HG02884 (cell line): ENCODE measurements at regions not wholly inside any gene's neighbourhood (a gene's known extent, or its start where the extent isn't known, plus 50 kb on each side); places are given as distances from the start of the nearest gene placed in this dataset.
"Not testable (repeated sequence)": the region's sequence is repeated elsewhere in the genome, so short reads cannot be mapped to it uniquely, and the experiment has no call there.

Experiments
- ATAC-seq: cut with Tn5 transposase; IDR thresholded peaks from one replicate; pipeline ENCODE4 v1.9.1; 2021; ENCODE audit warnings: mild to moderate bottlenecking, moderate library complexity; ENCODE audit not compliant: unreplicated experiment

DNA sequence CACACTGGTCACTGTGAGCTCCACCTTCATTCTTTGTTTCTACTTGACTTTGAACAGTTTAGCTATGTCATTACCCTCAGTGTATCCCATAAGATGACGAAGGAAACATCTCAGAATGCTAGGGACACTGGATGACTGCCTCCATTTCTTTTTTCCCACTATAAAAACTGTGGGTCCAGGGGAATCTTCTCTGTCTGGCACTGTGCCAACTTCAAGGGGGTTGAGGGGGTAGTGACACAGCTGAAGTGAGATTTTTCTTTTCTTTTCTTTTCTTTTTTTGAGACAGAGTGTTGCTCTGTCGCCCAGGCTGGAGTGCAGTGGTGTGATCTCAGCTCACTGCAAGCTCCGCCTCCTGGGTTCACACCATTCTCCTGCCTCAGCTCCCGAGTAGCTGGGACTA, 302.6 kb upstream of the TARS1 start:
- not testable (repeated sequence) for ATAC-seq

DNA sequence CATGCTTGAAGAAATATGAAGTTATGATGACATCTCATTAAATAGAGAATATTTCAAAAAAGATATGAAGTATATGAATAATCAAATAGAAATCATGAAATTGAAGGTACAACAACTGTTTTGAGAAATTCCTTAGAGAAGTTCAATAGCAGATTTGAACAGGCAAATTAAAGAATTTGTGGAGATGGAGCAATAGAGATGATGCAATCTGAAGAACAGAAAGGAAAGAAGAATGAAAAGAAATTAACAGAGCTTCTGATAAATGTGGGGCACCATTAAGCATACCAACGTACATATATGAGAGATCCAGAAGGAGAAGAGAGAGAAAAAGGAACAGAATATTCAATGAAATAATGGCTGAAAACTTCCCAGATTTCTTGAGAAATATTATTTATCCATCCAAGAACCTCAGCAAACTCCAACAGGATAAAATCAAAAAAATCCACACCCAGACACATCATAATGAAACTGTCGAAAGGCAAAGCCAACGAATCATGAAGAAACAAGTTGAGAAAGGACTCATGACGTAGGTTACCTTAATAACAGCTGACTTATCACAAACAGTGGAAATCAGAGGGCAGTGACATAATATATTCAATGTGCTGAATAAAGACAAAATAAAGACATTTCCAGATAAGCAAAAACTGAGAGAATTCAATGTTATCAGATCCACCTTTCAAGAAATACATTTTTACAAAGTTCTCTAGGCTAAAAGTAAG, 297.2 kb upstream of the TARS1 start:
- ATAC-seq, result no peak

DNA sequence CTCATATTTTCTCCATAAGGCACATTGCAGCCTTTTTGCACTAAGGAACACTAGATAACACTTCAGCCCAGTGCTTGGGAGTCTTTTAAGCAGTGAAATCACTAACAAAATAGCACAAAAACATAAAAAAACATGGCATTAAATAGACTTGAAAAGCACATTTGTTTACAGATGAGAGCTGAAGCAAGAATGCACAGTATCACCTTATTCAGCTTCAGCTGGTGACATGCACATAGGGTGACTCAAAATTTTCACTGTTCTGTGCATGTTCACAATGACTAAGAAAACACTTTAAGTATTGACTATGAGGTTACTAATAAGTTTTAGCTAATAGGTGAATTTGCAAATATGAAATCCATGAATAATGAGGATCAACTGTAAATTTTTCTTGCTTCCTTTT, 293.9 kb upstream of the TARS1 start:
- no peak for ATAC-seq

DNA sequence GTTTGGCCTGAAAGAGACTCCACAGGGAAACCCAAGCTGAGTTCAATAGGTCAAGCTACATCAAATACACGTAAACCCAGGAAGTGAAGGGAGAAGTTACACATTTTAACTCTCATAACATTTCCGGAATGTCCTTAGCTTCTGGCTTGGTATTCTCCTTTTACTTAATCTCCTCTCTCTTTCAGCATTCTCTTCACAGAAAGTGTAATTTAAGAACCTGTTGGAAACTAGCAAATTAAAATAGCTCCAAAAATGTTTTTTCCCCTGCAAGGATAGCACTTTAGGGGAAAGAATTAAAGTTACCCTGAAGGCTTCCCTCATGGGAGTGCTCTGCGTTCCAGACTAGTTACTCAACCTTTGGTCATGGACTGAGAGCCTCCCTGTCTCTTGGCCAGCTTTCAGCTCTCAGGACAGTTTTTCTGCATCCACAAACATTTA, 292.7 kb upstream of the TARS1 start:
- ATAC-seq, result no peak

DNA sequence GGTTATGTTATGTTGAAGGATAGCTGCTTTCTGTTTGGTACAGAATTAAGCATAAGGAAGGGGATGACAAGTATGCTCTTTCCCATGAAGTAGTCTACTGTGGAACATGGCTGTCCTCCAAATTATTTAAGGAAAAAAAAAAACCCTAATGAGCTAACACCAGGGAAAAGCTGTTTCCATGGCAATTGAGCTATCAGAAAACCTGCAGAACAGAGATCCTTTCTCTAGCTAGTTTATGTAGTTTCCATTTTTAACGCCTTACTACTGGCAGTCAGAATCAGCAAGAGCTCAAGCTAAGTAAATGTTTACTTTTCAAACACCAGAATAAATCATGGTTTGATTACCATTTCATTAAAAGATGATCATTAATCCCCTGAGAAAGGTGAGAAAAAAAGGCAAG, 287.4 kb upstream of the TARS1 start:
- no peak for ATAC-seq

DNA sequence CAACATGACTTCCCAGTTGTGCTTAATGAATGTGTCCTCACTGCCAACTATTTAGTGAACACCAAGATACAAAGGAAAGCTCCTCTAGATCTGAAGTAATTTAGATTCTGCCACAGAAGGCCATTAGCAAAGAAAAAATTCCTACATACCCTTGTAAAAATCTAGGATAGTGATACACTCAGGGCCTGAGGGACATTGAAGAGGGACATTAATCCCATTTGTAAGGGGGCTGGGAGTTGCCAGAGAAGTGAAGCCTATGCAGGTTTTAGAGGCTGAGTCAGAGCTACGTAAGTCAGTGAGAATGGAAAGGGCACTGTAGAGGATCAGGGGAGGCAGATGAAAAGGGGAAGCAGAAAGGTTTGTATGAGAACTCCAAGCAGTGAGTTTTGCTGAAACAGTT, 286.9 kb upstream of the TARS1 start:
- no peak for ATAC-seq

DNA sequence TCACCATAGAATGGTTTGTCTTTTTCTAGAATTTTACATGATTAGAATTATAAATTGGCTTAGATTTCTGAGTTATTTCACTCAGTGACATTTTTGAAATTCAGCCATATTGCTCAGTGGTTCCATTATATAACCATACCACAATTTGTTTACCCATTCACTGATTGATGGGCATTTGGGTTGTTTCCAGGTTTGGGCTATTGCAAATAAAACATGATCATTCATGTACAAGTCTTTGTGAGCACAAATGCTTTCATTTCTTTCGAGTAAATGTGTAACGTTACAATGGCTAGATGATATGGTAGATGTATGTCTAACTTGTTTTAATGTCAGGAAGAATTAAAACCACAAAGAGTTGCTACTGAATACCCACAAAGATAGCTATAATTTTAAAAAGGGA, 279.9 kb upstream of the TARS1 start:
- no peak for ATAC-seq

DNA sequence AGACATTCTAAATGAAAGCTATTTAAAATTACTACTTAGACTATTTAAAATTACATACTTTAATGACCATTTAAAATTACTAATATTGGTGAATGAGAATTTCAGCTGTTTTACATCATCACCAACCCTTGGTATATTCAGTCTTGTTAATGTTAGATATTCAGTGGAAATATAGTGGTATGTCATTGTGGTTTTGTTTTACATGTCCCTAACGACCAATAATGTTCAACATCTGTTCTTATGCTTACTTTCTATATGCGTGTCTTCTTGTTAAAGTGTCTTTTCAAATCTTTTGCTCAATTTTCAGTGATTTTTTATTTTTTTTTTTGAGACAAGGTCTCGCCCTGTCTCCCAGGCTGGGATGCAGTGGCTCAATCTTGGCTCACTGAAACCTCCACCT, 279.3 kb upstream of the TARS1 start:
- ATAC-seq, result no peak

DNA sequence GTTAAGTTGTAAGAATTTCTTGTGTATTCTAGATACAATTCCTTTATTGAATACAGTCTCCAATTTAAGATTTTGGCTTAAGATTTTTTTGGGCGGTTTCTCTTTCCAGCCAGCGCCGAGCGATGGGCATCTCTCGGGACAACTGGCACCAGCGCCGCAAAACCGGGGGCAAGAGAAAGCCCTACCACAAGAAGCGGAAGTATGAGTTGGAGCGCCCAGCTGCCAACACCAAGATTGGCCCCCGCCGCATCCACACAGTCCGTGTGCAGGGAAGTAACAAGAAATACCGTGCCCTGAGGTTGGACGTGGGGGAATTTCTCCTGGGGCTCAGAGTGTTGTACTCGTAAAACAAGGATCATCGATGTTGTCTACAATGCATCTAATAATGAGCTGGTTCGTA, 278.7 kb upstream of the TARS1 start:
- ATAC-seq, result no peak

DNA sequence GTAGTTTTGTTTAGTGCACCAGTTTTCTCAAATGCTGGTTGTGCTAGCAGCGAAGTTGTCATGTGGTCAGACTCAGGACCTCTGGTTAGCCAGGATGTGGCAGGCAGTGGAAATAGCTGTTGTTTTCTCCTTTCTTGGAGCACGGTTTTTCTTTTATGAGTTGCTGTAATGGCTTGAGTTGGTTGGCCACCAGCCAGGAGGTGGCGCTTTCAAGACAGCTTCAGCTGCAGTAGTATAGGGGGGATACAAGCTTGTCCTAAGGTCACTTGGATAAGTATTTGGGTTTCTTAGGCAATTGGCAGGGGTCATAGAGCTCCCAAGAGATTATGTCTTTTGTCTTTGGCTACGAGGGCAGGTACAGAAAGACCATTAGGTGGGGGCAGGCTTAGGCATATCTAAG, 274.2 kb upstream of the TARS1 start:
- ATAC-seq, result no peak

DNA sequence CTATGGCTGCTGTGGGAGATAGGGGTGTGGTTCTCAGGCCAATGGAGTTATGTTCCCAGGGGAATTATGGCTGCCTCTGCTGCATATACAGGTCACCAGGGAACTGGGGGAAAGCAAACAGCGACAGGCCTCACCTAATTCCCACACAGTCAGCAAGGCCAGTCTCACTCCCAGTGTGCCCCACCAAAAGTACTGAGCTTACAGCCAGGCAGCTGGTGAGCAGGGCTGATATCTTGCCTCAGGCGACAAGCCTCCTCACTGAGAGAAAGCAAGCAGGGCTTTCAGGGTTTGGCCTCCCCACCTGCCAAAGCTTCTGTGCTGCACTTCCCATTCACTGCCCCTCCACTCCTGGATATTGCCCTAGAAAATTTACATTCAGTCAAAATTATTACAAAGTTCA, 273.8 kb upstream of the TARS1 start:
- ATAC-seq, result no peak

DNA sequence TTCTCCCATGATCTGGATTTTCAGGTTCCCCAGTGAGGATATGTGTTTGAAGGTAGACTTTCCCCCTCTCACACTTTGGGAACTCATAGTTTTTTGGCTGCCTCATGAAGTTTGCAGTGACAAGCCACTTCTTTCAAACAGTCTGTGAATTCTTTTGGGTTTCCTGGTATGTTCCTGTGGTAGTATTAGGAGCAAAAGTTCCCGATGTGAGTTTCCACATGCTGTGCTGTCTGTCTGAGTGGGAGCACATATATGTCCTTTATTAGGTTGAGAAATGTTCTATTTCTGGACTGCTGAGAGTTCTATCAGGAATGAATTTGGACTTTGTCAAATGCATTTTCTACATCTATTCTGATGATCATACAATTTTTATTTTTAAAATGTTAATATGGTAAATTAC, 273.2 kb upstream of the TARS1 start:
- ATAC-seq, result no peak

DNA sequence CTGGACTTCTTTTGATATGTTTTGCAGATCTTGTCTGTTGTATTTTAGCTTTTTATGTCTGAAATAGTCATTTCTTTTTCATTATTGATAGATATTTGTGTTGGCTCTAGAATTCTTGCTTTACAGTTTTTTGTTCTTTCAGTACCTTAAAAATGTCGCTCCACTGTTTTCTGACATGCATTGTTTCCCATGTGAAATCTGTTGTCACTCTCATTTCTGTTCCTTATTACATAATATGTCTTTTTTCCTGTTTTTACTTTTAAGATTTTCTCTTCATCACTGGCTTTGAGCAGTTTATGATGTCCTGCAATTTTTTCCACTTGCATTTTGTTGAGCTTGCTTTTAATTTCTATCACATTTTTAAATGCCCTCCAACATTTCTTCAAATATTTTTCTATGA, 270.4 kb upstream of the TARS1 start:
- ATAC-seq, result no peak

DNA sequence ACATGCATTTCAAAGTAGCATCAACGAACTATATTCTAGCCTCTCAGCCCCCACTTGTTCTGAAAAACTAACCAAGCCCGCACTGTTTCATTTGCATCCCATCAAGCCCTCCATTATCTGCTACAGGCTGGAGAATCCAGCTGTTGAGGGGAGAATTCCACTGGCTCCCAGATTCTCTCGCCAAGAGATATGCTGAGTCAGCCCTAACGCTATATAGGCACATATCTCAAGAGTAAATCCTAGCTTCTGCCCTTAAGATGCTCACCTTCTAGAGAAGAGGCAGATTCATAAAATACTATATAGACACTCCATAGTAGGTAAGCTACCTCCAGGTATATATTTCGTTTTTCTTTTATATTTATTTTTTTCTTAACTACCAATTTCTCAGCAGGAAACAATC, 266.4 kb upstream of the TARS1 start:
- ATAC-seq, result no peak

DNA sequence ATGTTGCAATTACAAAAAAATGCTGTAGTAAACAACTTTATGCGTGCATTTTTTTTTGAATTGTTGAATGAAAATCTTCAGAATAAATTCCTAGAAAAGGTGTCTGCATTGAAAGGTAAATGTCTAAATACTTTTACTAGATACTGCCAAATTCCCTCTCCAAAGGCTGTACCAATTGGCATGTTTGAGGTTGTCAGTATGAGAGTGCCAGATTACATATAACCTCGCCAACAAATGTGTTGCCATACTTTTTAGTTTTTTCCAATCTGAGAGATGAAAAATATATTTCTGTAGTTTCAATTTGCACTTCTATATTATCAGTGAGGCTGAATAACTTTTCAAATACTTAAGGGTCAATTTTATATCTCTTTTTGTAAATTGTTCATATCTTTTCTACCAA, 261.5 kb upstream of the TARS1 start:
- ATAC-seq, result no peak

DNA sequence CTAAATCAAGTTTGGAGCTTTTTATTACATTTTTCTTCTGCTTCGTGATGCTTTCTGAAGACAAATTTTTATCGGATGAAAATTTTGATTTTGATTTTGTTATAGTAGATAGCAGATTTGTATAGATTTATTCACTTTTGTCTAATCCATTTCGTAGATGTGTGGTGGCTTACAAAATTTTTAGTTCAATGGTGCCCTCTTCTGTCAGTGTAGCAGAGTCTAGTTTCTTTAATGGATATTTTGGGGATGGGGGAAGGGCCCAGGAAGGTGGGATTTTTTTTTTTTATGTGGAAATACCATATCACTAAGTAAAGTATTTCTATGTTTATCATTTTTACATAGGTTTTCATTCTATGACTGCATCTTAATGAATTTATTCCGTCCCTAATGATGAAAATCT, 259.9 kb upstream of the TARS1 start:
- no peak for ATAC-seq

DNA sequence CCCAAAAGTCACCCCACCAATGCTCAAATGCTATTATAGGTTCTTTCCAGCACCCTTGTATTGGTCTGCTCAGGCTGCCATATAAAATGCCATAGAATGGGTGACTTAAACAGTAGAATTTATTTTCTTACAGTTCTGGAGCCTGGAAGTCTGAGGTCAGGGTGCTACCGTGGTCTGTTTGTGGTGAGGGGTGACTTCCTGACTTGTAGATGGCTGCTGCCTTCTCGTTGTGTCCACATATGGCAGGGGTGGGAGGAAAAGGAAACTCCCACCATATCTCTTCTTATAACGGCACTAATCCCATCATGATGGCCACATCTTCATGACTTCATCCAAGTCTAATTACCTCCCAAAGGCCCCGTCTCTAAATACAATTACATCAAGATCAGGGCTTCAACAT, 257.8 kb upstream of the TARS1 start:
- ATAC-seq, result no peak

DNA sequence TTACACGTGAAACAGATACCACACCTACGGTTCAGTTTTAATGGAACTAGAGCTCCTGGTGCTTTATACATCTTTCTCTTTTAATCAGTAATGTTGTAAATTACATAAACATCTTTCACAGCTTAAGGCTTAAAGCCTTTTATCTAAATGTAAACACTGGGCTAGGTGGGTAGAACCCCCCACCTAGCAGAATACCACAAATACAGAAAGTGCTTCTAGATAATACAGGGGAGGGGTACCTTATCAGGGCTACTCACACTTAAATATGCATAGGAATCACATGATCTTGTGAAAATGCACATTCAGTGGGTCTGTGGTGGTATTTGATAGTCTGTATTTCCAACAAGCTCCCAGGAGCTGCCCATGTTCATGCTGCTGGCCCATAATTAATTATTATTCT, 256.4 kb upstream of the TARS1 start:
- no peak for ATAC-seq

DNA sequence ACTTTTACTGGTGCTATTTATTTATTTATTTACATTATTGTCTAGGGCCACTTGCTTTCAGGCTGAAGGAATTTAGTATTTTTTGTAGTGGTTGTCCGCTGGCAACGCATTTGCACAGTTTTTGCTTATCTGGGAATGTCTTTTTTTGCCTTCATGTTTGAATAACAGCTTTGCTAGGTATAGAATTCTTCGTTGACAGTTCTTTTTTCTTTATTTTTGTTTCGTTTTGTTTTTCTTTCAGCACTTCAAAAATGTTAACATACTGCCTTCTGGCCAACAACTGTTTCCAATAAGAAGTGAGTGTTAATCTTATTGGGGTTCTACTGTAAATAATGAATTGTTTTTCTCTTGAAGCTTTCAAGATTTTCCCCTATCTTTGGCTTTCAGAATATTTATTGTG, 252.7 kb upstream of the TARS1 start:
- ATAC-seq, result no peak

DNA sequence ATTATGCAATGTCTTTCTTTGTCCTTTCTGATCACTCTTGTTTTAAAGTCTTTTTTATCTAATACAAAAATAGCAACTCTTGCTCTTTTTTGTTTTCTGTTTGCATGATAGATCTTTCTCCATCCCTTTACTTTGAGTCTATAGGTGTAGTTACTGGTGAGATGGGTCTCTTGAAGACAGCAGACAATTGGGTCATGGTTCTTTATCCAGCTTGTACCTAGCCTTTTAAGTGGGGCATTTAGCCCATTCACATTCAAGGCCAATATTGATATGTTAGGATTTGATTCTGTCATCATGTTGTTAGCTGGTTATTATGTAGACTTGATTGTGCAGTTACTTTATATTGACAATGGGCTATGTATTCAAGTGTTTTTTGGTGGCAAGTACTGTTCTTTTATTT, 245.9 kb upstream of the TARS1 start:
- no peak for ATAC-seq

DNA sequence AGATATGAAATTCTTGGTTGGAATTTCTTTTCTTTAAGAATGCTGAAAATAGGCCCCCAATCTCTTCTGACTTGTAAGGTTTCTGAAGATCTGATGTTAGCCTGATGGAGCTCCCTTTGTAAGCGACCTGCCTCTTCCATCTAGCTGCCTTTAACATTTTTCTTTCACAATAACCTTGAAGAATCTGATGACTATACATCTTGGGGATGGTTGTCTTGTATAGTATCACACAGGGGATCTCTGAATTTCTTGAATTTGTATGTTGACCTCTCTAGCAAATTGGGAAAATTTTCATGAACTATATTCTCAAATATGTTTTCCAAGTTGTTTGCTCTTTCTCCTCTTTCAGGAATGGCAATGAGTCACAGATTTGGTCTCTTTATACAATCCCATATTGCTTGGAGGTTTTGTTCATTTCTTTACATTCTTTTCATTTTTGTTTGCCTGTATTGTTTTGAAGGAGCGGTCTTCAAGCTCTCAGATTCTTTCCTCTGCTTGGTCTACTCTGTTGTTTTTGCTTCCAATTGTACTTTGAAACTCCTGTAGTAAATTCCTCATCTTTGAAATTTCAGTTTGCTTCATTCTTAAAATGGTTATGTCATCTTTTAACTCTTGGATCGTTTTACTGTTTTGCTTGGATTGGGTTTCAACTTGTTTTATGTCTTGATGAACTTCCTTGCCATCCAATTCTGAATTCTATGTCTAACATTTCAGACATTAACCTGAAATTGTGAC, 245.2 kb upstream of the TARS1 start:
- ATAC-seq, result no peak

DNA sequence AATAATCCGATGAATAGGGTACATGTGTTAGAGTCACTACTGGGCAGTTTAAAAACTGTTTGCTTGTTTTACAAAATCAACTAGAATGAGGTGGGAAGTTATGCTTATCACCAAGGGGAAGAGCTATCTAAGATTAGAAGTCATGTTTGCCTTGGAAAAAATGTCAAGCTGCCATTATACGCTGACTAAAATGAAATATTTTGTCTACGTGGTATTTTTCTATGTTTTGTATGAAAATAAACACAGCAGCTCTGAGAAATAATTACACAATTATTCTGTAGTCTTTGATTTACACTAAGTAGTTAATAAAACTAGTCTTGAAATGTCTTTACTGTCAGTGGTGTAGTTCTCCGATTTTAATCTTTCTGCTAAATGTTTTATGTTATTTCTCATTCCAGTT, 241.9 kb upstream of the TARS1 start:
- ATAC-seq, result no peak

DNA sequence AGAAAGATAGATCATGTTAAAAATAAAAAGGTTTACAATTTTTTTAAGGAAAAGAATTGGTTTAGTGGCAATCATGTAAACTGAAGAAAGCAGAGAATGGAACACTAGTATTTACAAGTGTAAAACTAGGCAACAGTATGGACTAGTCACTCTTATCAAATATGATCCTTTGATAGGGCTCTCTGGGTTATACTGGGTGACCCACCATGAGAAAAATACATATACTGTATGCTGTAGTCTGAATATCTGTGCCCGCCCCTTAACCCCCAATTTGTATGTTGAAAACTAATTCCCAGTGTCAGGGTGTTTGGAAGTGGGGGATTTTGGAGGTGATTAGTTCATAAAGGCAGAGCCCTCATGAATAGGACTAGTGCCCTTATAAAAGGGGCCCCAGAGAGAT, 236.8 kb upstream of the TARS1 start:
- no peak for ATAC-seq
